GM12878 (cell line): ENCODE measurements at regions not wholly inside any gene's neighbourhood (a gene's known extent, or its start where the extent isn't known, plus 50 kb on each side); places are given as distances from the start of the nearest gene placed in this dataset.

ENCODE experiments used
- CTCF ChIP-seq, 3 experiments: IDR thresholded peaks in 2 of 3; conservative IDR thresholded peaks in 1 of 3; 2 replicates each; pipeline ENCODE4 v1.5.1; 2011; ENCODE audit warnings: low read depth in 3 of 3, low read length in 3 of 3, mild to moderate bottlenecking in 3 of 3, control low read depth in 2 of 3, moderate library complexity in 2 of 3, inconsistent platforms in 1 of 3, mixed read lengths in 1 of 3; ENCODE audit not compliant: control insufficient read depth in 2 of 3, insufficient read depth in 1 of 3; ENCODE audit errors: extremely low read depth in 1 of 3
- NRF1 ChIP-seq: conservative IDR thresholded peaks from 2 replicates; pipeline ENCODE4 v1.6.1; 2011; ENCODE audit warnings: mild to moderate bottlenecking, low read depth, low read length, improper control_type of control experiment
- SMC3 ChIP-seq: IDR thresholded peaks from 2 replicates; pipeline ENCODE4 v1.6.1; 2011; ENCODE audit warnings: low read length, improper control_type of control experiment, borderline replicate concordance
- SUZ12 ChIP-seq: fragments of 200-600 bp; sonication (generic); IDR thresholded peaks from one replicate; pipeline ENCODE4 v1.6.1; 2018; ENCODE audit warnings: antibody characterized with exemption, mild to moderate bottlenecking; ENCODE audit not compliant: unreplicated experiment
- TARDBP ChIP-seq: IDR thresholded peaks from 2 replicates; pipeline ENCODE4 v1.6.1; 2016; ENCODE audit warnings: borderline replicate concordance
- ZNF384 ChIP-seq: IDR thresholded peaks from 2 replicates; pipeline ENCODE4 v1.6.1; 2012; ENCODE audit warnings: low read depth, mild to moderate bottlenecking, low read length, improper control_type of control experiment, borderline replicate concordance

DNA sequence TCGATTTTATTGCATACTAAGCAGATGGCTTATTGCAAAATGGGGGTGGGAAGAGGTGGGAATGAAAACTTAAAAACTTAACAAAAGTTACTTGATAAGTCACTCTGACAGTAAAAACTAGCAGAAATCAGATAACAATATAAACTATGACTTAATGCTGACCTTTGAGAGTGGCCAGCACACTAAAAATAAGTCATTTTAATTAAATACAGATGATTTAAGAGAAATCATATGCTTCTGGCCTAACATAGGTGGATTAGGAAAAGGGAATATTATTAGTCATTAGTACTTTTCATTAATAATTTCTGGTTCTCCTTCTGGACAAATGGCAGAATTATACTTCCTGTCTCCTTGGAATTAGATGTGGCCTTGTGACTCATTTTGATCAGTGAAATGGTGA, 756.7 kb downstream of the PCDH19 start:
- TF ChIP-seq TARDBP (no peak), NRF1 (no peak), SMC3 (no peak), CTCF (IDR thresholded peaks at IDR 0.05 in 2 of 3, conservative IDR thresholded peaks at IDR 0.05 in 1 of 3; ENCODE audit: control insufficient read depth in 2 of 3, extremely low read depth in 1 of 3, insufficient read depth in 1 of 3, low read depth in 3 of 3, low read length in 3 of 3) (no peak), ZNF384 (no peak), SUZ12 (no peak)
